GM12873 (cell line): ENCODE measurements at regions not wholly inside any gene's neighbourhood (a gene's known extent, or its start where the extent isn't known, plus 50 kb on each side); places are given as distances from the start of the nearest gene placed in this dataset.

Source experiments
- TF ChIP-seq, protein P1 (sequence below): IDR thresholded peaks from 2 replicates; pipeline ENCODE4 v1.5.1; 2012; ENCODE audit warnings: low read depth, mild to moderate bottlenecking, moderate library complexity, low read length, control low read depth; ENCODE audit not compliant: insufficient read depth; ENCODE audit errors: missing control alignments

DNA sequence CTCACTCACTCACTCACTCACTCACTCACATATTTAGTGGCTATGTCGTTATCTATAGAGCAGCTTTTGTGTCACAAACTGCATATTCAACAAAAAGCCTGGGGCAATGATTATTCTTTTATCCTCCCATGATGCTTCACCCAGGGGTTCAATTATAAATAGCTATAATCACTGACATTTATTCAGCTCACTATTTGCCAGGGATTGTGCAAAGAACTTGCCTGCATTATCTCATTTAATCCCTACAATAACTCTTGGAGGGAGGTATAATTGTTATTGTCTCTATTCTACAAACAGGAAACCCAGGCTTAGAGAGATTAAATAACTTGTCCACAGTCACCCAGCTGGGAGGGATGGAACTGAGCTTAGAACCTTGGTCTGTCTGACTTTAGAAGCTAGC, 298.0 kb upstream of the MSX2 start:
- TF ChIP-seq, protein P1, sequence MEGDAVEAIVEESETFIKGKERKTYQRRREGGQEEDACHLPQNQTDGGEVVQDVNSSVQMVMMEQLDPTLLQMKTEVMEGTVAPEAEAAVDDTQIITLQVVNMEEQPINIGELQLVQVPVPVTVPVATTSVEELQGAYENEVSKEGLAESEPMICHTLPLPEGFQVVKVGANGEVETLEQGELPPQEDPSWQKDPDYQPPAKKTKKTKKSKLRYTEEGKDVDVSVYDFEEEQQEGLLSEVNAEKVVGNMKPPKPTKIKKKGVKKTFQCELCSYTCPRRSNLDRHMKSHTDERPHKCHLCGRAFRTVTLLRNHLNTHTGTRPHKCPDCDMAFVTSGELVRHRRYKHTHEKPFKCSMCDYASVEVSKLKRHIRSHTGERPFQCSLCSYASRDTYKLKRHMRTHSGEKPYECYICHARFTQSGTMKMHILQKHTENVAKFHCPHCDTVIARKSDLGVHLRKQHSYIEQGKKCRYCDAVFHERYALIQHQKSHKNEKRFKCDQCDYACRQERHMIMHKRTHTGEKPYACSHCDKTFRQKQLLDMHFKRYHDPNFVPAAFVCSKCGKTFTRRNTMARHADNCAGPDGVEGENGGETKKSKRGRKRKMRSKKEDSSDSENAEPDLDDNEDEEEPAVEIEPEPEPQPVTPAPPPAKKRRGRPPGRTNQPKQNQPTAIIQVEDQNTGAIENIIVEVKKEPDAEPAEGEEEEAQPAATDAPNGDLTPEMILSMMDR, result no peak

DNA sequence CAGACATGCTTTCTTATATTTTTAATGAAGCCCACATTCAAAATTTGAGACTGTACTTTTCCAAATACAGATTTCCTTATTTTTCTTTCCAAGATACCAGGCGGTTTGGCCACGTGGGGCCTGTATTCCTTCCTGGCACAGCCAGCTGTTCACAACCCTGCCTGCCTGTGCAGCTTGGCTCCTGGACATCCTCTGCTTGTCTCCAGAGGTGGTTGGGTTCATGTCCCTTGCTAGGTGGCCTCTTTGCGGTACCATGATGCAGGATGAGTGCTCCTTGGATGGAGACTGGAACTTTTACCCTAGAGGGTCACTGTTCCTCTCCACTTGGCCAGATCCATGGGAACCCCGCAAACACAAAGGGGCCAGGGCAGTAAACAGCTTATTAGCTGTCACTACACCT, 297.5 kb upstream of the MSX2 start:
- TF ChIP-seq, protein P1, result no peak

DNA sequence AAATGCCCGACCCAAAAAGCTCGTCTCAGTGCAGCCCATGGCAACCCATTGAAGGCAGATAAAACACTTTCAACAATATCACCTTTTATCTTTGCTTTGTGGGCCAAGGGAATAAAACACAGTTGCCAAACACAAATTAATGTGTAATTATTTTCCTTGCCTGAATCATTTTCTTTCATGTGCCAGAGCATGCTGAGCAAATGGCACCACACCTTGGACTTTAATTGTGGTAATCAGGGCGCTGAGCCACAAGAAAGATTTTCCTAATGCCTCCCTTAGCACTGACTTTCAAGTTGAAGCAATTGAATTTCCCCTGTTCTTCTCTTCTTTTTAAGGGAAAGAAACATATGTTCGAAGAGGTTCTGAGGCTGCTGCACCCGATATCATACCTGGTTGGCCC, 297.1 kb upstream of the MSX2 start:
- TF ChIP-seq, protein P1, result no peak

DNA sequence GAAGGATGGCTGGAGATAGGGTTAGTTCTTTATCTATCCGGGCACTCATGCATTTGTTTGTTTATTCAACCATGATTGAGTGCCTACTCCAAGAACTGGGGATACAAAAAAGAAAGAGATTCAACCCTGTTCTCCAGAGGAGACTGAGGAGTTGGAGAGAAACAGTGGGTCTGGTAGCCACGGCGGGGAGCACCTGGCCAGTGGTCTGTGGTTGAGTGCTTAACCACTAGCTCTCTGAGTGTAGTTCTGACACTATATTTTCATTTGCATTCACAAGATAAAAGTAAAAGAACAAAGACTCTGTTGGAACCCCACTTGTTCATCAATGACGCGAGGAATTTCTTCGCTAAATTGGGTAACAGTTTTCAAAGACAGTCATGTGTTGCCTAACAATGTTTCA, 295.5 kb upstream of the MSX2 start:
- TF ChIP-seq, protein P1, result no peak

DNA sequence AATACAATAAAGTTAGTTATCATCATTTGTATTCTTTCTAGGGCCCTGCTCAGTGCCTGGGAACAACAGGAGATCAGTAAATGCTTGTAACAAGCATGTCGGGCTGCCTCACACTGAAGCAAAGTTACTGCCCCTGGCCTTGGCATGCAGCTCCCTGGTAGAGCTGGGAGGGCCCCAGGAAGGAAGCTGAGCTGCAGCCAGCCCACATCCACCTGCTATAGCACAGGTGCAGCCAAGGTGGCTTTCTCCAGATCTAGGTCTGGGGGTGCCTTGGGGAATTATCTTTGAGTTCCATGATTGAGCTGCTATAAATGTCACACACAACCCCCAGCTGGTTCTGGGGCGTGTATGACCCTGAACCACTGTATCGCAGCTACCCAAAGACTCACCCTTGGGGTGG, 293.4 kb upstream of the MSX2 start:
- TF ChIP-seq, protein P1, result no peak

DNA sequence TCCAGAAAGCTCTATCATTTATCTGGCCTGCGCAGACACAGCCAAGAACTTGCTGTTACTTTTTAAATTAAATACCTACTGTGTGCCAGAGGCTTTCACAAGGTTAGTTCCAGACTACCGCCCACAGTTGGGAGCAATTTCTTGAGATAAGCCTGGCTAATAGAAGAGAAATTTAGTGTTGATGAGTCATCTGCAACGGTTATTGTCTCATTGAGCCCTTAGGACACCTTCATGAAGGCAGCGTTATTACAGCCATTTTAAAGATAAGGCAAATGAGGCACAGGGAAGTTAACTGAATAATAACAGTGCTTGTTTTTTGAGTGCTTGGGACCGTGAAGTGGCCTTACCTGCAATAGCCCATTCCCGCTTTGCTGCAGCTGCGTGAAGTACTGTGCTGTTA, 292.9 kb upstream of the MSX2 start:
- TF ChIP-seq, protein P1, result no peak

DNA sequence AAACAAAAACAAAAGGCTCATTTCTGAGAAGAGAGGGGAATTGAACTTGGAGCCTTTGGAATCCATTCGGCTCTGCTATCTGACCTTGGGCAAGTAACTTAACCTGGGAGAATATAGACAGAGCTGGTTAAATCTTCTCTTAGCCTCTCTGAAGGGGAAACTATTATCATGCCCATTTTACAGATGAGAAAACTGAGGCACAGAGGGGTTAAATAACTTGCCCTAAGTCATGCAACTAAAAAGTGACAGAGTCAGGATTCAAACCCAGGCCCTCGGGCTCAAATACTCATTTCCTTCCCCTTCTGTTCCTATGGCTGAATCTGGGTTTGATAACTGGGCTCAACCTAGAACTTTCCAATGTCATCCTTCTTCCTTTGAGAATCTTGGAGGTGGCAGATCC, 291.3 kb upstream of the MSX2 start:
- TF ChIP-seq, protein P1, result no peak

DNA sequence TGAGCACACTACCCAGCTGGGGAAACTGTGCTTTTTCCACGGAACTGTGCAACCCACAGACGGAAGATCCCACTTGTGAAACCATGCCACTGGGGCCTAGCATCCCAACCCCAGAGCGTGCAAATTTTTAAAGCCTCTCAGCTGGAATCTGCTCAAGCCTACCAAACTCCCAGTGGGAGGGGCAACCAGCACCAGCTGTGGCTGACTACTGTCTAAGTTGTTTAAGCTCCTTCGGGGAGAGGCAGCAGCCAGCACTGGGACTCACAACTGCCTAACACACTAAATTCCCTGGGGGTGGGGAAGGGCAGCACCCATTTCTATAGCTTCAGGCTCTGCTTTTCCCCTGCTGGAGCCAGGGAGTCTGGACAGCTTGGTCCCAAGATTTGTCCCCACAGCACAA, 287.6 kb upstream of the MSX2 start:
- TF ChIP-seq, protein P1, result no peak
